Upper lobe of right lung (tissue), 1 donor: ENCODE measurements at regions not wholly inside any gene's neighbourhood (a gene's known extent, or its start where the extent isn't known, plus 50 kb on each side); places are given as distances from the start of the nearest gene placed in this dataset.

Experiments used
- ATAC-seq: fragments of 200-7000 bp; cut with Tn5 transposase; one replicate; pipeline ENCODE4 v1.9.1; 2020; ENCODE audit warnings: mild to moderate bottlenecking, moderate library complexity
- DNase-seq: peaks from one replicate; pipeline ENCODE4 v3.0.0-alpha.2; 2020
- H3K27ac ChIP-seq: fragments of 200-600 bp; one replicate; pipeline ENCODE4 v1.8.0; 2022
- H3K27me3 ChIP-seq: fragments of 200-600 bp; one replicate; pipeline ENCODE4 v1.8.0; 2022; ENCODE audit warnings: mild to moderate bottlenecking
- H3K36me3 ChIP-seq: fragments of 200-600 bp; one replicate; pipeline ENCODE4 v1.8.0; 2022
- H3K4me1 ChIP-seq: fragments of 200-600 bp; one replicate; pipeline ENCODE4 v1.8.0; 2022
- H3K4me3 ChIP-seq: fragments of 200-600 bp; one replicate; pipeline ENCODE4 v1.8.0; 2022; ENCODE audit warnings: mild to moderate bottlenecking
- H3K9me3 ChIP-seq: fragments of 200-600 bp; one replicate; pipeline ENCODE4 v1.8.0; 2022
- CTCF ChIP-seq: fragments of 200-600 bp; IDR thresholded peaks from one replicate; pipeline ENCODE4 v1.8.0; 2022; ENCODE audit warnings: antibody characterized with exemption
- intact Hi-C: fragments of 100-400 bp; cut with DNase I; formaldehyde crosslinking; loops from one replicate; pipeline ENCODE4 v1.11.0; 2022
- donor health status: DM: no; HTN: yes; CAD: no; lungs with severe emphysema.

- peak; percentile 52 for DNase-seq
- H3K27ac ChIP-seq: no peak overlapping the region
- intact Hi-C loops: no loop called here
- no peak for ATAC-seq
- TF ChIP-seq CTCF: no peak
- no peaks in the 10 kb centered on the region for H3K27me3 ChIP-seq
- H3K4me3 ChIP-seq: no peak overlapping the region
- H3K36me3 ChIP-seq: no peaks in the 10 kb centered on the region
- no peaks in the 10 kb centered on the region for H3K9me3 ChIP-seq
- no peaks in the 10 kb centered on the region for H3K4me1 ChIP-seq
Measured at GRCh38 chr17:77853191-77853977, 105.1 kb upstream of the TNRC6C start.

- no peak for TF ChIP-seq CTCF
- intact Hi-C loops: no loop called here
- H3K27ac ChIP-seq: no peak overlapping the region
- peak; percentile 31 for DNase-seq
- H3K9me3 ChIP-seq: no peaks in the 10 kb centered on the region
- no peaks in the 10 kb centered on the region for H3K27me3 ChIP-seq
- H3K4me3 ChIP-seq: no peak overlapping the region
- ATAC-seq: no peak
- no peaks in the 10 kb centered on the region for H3K36me3 ChIP-seq
- H3K4me1 ChIP-seq: no peaks in the 10 kb centered on the region
Measured at GRCh38 chr17:77854083-77854758, 104.3 kb upstream of the TNRC6C start.

- Histone ChIP-seq H3K36me3 (no peaks in the 10 kb centered on the region), H3K27me3 (no peaks in the 10 kb centered on the region), H3K27ac (no peak overlapping the region), H3K4me3 (no peak overlapping the region), H3K4me1 (no peaks in the 10 kb centered on the region), H3K9me3 (no peaks in the 10 kb centered on the region)
- ATAC-seq (no peak), DNase-seq (peak; percentile 54)
- TF ChIP-seq CTCF: no peak
- intact Hi-C loops: no loop called here
Measured at GRCh38 chr17:77854759-77855745, 103.5 kb upstream of the TNRC6C start.

- no peak for TF ChIP-seq CTCF
- Histone ChIP-seq H3K4me3 (no peak overlapping the region), H3K27me3 (no peaks in the 10 kb centered on the region), H3K4me1 (no peaks in the 10 kb centered on the region), H3K36me3 (no peaks in the 10 kb centered on the region), H3K27ac (no peak overlapping the region), H3K9me3 (no peaks in the 10 kb centered on the region)
- DNase-seq (peak; percentile 53), ATAC-seq (no peak)
- intact Hi-C loops: no loop called here
Measured at GRCh38 chr17:77856551-77857305, 101.8 kb upstream of the TNRC6C start.

- Histone ChIP-seq H3K36me3 (no peaks in the 10 kb centered on the region), H3K9me3 (no peaks in the 10 kb centered on the region), H3K27me3 (no peaks in the 10 kb centered on the region), H3K4me1 (no peaks in the 10 kb centered on the region), H3K4me3 (no peak overlapping the region), H3K27ac (no peak overlapping the region)
- TF ChIP-seq CTCF: no peak
- DNase-seq (peak; percentile 52), ATAC-seq (no peak)
- intact Hi-C loops: no loop called here
Measured at GRCh38 chr17:77857306-77857555, 101.3 kb upstream of the TNRC6C start.
